Activated naive CD4-positive, alpha-beta T cell treated with anti-CD3 and anti-CD28 coated beads, Interleukin-2, amount 50 U/mL, for 16 hours (primary cell): ENCODE measurements at regions not wholly inside any gene's neighbourhood (a gene's known extent, or its start where the extent isn't known, plus 50 kb on each side); places are given as distances from the start of the nearest gene placed in this dataset.
"Not testable (repeated sequence)": the region's sequence is repeated elsewhere in the genome, so short reads cannot be mapped to it uniquely, and the experiment has no call there.

Source experiments
- DNase-seq: peaks from one replicate; pipeline ENCODE4 v3.0.0-alpha.2; 2020

DNA sequence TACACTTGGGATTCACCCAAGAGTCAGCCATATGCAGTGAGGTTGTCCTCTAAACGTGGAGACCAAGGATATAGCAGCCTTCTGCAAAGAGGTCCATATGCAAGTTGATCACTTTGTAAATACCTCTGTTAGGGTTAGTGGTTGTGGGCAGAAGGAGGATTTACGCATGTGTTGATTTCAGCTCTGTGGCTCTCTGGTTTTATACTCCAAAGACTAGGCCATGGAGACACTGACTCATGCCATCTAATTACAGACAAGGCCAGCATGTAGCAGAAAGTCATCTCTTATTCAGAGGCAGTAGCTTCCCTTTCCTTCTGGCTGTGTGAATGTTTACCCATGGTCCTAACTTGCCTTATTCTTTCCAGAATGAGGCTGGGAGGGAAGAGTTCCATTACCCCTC, 140.9 kb upstream of the GOLGA6L4 start:
- not testable (repeated sequence) for DNase-seq

DNA sequence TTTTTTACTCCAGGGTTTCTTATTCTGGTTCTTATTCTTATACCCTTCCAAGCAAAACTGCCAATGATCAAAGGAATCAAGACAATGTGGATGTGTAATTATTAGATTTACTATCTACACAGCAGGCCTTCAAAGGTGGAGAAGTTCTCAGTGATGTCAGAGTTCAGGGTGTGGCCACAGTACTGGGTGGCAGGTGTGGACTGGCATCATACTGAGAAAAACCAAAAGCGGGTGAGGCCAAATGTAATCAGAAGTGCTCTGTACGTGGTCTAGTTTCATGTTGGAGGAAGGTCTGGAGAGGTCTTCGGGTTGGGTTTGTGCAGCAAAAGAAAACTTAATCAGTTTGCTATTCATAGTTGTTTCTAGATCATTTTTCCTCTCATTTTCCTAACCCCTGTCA, 138.5 kb upstream of the GOLGA6L4 start:
- DNase-seq: not testable (repeated sequence)

DNA sequence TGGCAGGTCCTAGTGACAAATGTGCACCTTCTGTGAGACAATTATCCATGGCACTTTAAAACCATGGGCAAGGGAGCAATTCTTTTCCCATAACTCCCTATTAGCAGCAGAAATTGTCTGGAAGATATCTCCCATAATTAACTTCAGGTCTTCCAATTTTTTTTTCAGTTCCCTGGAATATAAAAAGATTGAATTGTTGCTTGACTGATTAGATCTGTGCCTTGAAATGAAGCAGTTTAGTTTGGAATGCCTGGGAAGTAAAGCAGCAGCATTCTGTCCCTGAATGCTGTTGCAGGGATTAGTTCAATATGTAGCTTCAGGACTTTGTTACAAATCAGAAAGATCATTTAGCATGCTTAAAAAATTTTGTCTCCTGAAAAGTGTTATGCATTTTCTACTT, 137.0 kb upstream of the GOLGA6L4 start:
- no peak for DNase-seq

DNA sequence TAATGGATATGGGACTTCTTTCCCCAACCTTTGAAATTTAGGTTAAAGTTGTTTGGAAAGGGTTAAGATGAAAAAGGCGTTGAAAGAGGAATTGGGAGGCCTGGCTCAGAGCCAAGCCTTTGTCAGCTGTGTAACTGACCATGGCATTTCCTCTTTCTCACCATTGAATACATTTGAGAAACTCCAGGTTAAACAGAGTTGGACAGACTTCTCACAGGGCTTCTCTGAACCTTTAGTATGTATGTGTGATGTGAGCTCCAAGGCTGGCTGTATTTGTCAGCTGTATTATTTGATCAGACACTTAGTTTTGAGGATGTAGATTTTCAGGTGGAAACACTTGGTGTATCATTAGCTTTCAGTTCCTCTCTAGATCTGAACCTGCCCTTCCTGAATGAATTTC, 136.4 kb upstream of the GOLGA6L4 start:
- DNase-seq: no peak

DNA sequence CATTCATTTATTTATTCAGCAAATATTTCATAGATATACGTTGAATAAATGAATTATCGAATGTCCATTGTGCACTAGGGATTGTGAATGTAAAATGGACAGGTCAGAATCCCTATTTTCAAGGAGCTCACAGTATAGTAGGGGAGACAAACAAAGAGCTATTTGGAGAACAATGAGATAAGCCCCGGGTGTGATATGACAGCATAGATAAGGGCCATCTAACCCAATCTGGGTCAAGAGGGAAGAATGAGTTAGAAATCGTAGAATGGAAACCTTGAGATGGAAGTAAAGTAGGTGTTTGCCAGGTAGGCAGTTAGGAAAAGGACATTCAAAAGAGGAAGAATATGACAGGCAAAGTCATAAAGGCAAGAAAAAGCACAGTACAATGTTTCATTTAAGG, 132.2 kb upstream of the GOLGA6L4 start:
- DNase-seq: no peak

DNA sequence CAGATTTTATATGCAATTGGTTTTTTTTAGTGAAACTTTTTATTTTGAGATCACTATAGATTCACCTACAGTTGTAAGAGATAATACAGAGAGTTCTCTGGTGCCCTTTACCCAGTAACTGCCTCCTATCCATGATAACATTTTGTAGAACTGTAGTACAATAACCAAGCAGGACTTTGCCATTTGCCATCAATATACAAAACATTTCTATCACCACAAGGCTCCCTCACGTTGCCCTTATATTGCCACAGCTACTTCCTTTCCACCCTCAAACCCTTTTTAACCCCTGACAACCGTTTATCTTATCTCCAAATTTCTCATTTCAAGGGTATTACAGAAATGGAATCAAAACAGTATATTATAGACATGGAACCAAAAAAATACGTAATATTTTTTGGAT, 130.7 kb upstream of the GOLGA6L4 start:
- DNase-seq: no peak

DNA sequence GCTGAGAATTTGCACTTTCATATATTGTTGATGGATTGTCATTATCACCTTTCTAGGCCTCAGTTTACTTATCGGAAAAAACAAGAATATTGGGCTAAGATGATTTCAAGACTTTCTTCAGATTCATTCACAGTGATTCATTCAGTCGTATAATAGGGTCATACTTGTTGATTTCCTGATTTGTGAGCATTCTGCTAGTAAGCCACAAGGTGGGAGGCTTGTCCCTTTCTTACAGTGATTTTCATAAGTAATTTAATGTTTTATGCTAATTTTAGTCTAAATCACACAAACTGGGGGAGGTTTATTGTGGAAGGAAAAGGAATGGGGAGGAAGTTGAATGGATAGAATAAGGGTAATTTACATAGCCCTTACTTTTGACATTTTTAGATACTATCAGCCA, 126.8 kb upstream of the GOLGA6L4 start:
- DNase-seq: no peak

DNA sequence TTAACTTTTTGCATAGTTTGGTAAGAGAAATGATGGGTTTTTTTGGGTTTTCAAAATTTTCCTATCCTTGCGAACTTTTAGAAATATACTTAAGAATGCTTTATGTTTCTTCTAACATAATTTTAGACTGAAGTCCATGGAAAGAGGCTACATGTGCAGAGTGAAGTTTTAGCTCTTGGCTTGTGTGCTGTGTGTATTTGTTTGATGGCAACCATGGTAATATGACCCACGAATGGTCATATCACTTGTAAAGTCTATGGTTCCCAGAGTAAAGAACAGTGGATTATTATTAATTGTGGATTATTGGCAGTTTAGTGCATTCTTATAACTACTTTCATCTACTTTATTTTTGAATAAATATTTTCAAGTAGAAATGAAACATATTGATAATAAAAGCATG, 124.0 kb upstream of the GOLGA6L4 start:
- DNase-seq: no peak

DNA sequence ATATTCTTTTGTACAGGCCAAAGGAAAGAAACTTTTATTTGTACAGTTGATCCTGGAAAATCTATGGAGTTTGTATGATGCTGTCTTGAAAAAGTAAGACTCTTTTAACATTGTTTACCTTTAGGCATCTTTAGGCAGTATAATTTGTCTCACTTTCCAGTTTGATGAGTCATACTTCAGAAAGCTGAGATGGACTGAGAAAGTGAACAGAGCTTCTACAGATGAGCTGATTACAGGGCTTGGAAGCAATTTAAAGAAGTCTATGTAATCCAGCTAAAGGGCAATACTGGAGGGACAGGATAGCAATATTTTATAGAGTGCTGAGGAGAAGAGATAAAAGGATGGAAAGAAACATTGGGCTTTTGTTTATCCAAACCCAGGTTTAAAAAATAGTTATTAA, 123.5 kb upstream of the GOLGA6L4 start:
- no peak for DNase-seq

DNA sequence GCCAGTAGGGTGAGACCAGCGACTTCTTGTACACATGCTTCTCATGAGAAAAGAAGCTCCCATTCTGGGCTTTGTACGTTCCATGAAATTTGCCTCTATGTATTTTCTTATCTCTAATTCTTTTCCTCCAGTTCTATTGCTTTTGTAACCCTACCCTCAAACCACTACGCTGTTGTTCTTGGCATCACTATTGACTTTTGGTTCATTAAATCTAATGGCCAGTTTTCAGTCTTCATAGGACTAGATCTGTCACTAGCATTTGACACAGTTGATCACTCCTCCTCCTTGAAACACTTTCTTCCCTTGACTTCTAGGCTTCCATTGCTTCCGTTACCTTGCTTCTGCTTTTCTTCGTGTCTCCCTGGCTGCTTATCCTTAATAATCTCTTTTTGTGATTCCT, 121.7 kb upstream of the GOLGA6L4 start:
- no peak for DNase-seq

DNA sequence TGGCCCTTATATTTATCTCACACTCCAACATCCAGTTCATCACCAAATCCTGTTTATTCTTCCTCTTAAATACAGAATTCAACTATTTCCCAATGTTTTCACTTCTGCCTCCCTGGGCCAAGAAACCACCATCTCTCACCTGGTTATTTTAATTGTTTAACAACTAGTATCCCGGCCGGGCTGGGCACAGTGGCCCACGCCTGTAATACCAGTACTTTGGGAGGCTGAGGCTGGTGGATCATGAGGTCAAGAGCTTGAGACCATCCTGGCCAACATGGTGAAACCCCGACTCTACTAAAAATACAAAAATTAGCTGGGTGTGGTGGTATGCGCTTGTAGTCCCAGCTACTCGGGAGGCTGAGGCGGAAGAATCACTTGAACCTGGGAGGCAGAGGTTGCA, 120.9 kb upstream of the GOLGA6L4 start:
- not testable (repeated sequence) for DNase-seq

DNA sequence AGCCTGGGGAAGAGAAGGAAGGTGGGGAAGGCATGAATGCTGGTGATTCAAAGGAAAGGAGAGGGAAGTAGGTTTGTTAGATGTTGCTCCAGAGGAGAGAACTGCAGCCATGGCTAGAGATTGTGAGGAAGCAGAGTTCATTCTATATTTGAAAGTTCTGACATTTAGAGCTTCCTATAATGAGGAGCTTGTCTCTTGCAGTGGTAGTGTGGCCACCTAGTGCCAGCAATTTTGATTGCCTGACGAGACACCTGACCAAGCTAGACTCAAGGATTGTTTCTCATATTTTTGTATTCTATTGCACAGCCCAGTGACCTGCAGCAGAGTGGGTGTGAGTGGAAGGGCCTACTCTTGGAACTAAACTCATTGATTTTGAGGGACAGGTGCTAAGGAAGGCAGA, 116.2 kb upstream of the GOLGA6L4 start:
- not testable (repeated sequence) for DNase-seq

DNA sequence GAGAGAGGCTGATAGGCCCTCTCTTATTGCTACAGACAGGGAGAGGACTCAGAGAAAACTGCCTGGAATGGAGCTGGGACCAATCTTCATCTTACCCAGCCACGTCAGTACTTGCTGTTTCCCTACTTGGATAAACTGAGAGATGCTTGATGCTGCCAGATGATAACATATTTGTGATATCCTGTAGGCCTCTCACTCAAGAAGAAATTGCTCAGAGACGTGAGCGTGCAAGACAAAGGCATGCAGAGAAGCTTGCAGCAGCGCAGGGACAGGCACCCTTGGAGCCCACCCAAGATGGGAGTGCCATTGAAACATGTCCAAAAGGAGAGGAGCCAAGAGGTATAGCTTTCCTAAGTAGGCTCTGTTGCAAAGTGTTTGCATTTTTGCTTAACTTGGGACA, 114.7 kb upstream of the GOLGA6L4 start:
- not testable (repeated sequence) for DNase-seq

DNA sequence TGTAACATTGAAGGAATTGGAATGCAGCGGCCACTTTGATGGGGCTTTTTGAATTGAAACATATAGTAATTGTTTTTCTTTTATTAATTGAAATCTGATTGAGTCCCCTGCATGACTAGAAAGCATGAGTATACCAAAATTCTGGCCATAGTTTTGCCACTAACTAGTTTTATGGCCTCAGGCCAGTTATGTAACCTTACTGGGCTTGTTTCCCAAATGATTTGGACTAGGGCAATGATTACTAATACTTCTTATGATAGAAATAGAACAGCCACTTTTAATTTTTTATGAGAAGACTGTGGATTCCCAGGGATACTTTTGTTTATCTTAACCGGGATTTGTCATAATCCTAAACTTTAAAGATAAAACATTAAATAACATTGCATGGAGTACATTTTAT, 106.9 kb upstream of the GOLGA6L4 start:
- DNase-seq: not testable (repeated sequence)

DNA sequence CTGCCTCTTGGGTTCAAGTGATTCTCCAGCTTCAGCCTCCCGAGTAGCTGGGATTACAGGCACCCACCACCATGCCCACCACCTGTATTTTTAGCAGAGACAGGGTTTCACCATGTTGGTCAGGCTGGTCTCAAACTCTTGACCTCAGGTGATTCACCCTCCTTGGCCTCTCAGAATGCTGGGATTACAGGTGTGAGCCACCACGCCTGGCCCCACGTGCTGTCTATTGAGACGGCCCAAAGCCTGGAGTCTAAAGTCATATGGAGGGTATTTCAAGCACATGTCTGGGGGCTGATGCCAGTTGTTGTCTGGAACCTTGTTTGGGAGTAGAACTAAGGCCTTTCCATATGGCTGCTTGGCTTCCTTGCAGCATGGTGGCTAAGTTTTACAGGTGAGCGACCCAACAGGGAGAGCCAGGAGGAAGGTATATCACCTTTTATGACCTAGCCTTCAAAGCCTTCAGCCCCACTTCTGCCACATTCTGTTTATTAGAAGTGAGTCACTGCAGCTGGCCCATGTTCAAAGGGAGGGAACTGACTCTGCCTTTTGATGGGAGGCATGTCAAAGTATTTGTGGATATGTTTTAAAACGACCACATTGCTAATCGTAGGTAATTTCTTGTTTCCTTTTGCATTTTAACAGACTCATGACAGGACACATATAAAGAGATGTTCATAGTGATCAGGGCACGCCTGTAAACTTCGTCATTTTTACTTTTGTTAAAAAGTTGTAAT, 105.3 kb upstream of the GOLGA6L4 start:
- DNase-seq: not testable (repeated sequence)

DNA sequence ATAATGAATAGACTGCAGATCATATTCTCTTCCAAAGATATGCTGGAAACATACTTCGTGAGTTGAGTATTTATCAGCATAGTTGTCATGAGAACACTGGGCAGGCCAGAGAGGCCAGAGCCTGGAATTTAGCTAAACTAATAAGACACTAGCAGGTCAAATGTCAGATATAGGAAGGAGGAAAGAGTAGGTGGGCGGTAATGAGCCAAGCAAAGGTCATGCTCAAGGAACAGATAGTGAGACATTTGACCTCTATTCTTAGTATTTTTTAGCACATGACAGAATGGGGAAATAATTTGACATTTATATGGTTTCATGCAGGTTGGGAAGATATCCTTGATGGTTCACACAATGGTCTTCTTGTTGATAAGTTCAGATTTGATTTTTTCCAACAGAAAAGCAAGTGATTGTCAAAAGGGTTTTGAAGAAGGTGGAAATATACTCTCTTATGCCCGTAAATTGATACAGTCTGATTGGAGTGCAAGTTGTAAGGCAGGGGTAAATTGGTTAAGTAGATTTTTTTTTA, 99.6 kb upstream of the GOLGA6L4 start:
- not testable (repeated sequence) for DNase-seq

DNA sequence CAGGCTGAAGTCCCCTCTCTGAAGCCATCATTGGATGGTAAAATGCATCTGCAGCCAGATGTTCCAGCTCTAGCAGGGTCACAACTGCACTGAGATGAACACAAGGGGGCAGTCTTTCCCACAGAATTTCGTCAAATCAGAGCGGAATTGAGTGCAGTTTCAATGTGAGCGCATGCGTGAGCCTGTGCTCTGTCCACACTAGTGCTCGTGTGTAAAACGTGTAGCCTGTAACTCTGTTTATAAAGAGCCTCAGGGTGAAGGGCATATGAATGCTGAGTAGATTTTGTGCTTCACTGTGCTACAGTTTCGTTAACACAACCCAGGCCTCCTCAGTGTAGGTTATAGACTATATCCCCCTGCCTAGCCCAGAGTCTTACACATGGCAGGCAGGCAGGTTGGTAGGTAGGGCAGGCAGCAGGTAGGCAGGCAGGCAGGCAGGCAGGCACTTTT, 92.7 kb upstream of the GOLGA6L4 start:
- peak; percentile 78 for DNase-seq

DNA sequence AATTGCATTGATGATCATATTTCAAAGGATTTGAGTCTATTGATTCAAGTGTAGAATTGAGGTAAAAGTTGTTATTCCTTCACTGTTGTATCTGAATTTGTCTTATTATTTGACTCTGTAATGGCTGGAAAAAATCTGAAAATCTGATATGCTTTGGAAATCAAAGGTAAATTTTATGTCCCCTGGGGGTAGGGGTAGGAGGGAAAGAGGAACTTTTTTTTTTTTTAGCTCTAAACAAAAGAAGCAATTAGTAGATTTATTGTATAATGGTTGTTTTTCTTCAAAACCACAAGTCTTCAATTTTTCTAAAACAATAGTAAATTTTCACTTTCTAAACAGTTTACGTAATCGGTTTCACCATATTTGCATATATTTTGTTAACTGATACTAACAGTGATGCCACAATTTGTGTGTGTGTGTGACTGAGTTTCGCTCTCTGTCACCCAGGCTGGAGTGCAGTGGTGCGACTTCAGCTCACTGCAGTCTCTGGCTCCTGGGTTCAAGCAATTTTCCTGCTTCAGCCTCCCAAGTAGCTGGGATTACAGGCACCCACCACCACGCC, 91.7 kb upstream of the GOLGA6L4 start:
- DNase-seq: no peak

DNA sequence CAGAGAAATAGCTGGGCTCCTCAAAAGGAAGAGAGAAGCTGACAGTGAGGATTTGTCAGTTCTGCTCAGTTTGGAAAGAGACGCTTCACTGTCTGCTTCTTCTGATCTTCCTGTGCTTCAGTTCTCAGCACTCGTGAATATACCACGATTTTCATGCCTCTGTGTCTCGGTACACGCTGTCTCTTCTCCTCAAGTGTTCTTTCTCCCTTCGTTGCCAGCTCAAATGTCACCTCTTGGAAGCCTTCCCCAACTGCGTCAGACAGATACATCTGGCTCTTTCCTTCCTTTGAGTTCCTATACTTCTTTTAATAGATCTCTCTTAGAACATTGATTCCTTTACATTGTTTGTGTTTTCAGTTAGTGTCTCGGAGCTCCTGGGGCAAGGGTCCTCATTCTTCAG, 90.6 kb upstream of the GOLGA6L4 start:
- not testable (repeated sequence) for DNase-seq

DNA sequence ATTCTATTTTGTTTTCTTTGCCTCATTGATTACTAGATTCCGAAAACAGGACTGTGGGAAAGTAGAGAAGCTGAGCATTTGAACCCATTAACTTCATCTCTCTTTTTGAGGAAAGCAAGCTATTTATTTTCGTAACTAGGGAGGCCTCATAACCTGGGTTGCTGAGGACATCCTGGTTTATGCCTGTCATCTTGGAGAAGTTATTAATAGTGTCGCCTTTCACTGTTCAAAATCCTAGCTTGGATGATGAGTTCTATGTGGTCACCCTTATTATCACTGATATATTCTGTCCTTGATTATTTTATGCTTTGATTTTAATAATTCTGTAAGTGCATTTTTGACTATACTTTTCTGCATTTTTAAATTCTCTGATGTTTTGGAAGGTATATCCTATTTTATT, 89.3 kb upstream of the GOLGA6L4 start:
- DNase-seq: not testable (repeated sequence)

DNA sequence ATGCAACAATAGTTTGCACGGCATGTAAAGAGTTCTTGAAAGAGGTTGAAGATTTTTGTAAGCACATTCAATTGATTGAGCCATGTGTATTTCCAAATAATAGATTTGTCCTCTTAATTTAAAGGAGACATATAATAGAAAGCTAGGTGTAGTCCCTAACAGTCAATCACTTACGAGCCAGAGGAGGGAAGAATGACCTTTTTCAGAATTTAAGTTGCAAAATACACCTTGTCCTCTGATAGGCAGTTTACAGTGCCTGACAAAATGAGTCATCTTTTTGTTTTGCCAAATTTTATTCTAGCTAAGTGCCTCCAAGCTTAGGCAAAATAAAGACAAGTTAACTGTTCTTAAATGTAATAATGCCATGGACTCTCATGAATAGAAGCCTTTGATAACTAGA, 88.3 kb upstream of the GOLGA6L4 start:
- DNase-seq: not testable (repeated sequence)

DNA sequence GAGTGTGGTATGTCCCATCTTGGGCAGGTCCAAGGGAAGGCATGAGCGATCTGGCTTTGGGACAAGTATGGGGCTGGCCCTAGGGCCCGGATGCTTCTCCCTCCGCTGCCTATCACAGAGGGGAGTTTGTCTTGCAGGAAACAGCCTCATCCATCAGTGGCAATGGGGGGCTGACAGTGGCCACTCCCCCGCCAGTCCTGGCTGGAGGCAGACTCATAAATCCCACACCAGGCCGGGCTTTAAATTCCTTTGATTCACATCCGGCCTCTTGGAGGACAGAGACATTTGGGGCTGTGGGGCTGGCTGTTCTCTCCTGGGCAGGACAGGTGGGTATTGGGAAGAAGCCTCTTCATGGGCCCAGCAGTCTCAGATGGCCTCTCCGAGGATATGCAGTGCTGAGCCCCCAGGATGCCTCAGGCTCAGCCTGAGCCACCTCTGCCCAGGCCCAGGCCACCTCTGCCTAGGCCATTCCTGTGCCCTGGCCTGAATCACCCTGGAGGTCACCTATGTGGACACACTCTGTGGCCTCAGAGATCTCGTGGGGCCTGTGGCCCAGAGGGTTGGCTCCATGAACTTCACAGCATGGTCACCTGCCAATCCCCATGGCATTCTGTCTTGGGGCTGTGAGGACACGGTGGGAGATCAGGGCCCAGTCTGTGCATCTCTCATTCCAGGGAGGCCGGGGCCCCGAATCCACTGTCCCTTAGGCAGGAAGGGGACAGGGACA, 84.2 kb upstream of the GOLGA6L4 start:
- DNase-seq: no peak

DNA sequence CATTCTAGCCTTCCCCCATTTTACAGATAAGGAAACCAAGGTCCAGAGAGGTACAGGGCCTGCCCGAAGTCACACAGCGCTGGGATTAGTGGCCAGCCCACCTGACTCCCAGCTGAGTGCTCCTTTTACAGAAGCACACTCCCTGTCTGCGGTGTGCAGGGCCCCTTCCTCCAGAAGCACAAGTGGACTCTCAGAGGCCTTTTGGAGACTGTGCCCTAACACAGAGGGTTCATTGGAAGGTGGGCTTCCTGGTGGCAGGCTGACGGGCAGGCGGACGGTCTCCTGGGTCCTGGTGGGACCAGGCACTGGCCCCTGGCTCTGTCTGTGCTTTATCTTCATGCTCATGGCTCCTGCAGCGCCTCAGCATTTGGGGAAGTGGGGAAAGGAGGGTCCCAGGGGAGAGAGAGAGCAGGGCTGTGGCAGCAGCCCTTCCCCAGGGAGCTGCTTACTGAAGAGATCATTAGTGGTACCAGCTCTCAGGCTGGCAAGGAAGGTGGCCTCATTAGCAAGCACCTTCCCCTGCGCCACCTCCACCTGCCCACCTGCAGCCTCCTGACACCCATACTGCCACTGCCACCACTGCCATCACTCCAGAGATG, 83.1 kb upstream of the GOLGA6L4 start:
- not testable (repeated sequence) for DNase-seq
